SW480 (cell line): ENCODE measurements at regions not wholly inside any gene's neighbourhood (a gene's known extent, or its start where the extent isn't known, plus 50 kb on each side); places are given as distances from the start of the nearest gene placed in this dataset.
A peak's percentile ranks its signal among the peaks of the same experiment; 100 is the strongest.
"Not testable (repeated sequence)": the region's sequence is repeated elsewhere in the genome, so short reads cannot be mapped to it uniquely, and the experiment has no call there.

Experiments
- DNase-seq: peaks from one replicate; pipeline ENCODE4 v3.0.0-alpha.2; 2016; ENCODE audit warnings: low spot score

GRCh38 chr6:153412519-153412918 lies 281.4 kb upstream of the RGS17 start:
- no peak for DNase-seq

- DNase-seq = no peak
These were observed 280.1 kb upstream of the RGS17 start for GRCh38 chr6:153411070-153411648.

GRCh38 chr6:153405931-153406330 lies 274.8 kb upstream of the RGS17 start:
- no peak for DNase-seq

- DNase-seq = no peak
These were observed 270.7 kb upstream of the RGS17 start for GRCh38 chr6:153401751-153402150.

- no peak for DNase-seq
These were observed 261.1 kb upstream of the RGS17 start for GRCh38 chr6:153392156-153392555.

- DNase-seq = no peak
These were observed 242.8 kb upstream of the RGS17 start for GRCh38 chr6:153373869-153374268.

- DNase-seq = no peak
These were observed 237.0 kb upstream of the RGS17 start for GRCh38 chr6:153368131-153368530.

GRCh38 chr6:153367021-153367420 lies 235.9 kb upstream of the RGS17 start:
- no peak for DNase-seq

- DNase-seq = no peak
These were observed 226.3 kb upstream of the RGS17 start for GRCh38 chr6:153357391-153357790.

- no peak for DNase-seq
These were observed 209.5 kb upstream of the RGS17 start for GRCh38 chr6:153340568-153340967.

- no peak for DNase-seq
These were observed 203.0 kb upstream of the RGS17 start for GRCh38 chr6:153334121-153334520.

- not testable (repeated sequence) for DNase-seq
These were observed 200.1 kb upstream of the RGS17 start for GRCh38 chr6:153331221-153331620.

- no peak for DNase-seq
These were observed 197.1 kb upstream of the RGS17 start for GRCh38 chr6:153328194-153328593.

- DNase-seq = no peak
These were observed 194.6 kb upstream of the RGS17 start for GRCh38 chr6:153325661-153326060.

- DNase-seq = peak; percentile 46
These were observed 181.6 kb upstream of the RGS17 start for GRCh38 chr6:153312634-153313033.

GRCh38 chr6:153309651-153310050 lies 178.6 kb upstream of the RGS17 start:
- DNase-seq = no peak

GRCh38 chr6:153302133-153302532 lies 171.1 kb upstream of the RGS17 start:
- DNase-seq = no peak

- no peak for DNase-seq
These were observed 170.5 kb upstream of the RGS17 start for GRCh38 chr6:153301602-153302001.

GRCh38 chr6:153282456-153282855 lies 151.4 kb upstream of the RGS17 start:
- peak; percentile 0 for DNase-seq

GRCh38 chr6:153275997-153276396 lies 144.9 kb upstream of the RGS17 start:
- DNase-seq = no peak

GRCh38 chr6:153272201-153272980 lies 141.3 kb upstream of the RGS17 start:
- DNase-seq = no peak

GRCh38 chr6:153263489-153263888 lies 132.4 kb upstream of the RGS17 start:
- DNase-seq = no peak

- no peak for DNase-seq
These were observed 120.2 kb upstream of the RGS17 start for GRCh38 chr6:153251326-153251725.

GRCh38 chr6:153237670-153238069 lies 106.6 kb upstream of the RGS17 start:
- no peak for DNase-seq
